ENCODE measurements at regions not wholly inside any gene's neighbourhood (a gene's known extent, or its start where the extent isn't known, plus 50 kb on each side); places are given as distances from the start of the nearest gene placed in this dataset.

GRCh38 chr5:86330736-86331135 is 287.0 kb upstream of the COX7C start:
- no peak overlapping the region for H3K4me3 ChIP-seq (ENCODE audit: insufficient read depth, low read length)
- no peak overlapping the region for H2AFZ ChIP-seq (ENCODE audit: low read length)
- H3K79me2 ChIP-seq (ENCODE audit: insufficient read depth, low read length), result no peaks in the 10 kb centered on the region
- no peak overlapping the region for H3K27ac ChIP-seq (ENCODE audit: low read depth, low read length)
- H4K20me1 ChIP-seq (ENCODE audit: insufficient read depth, low read length), result no peaks in the 10 kb centered on the region
- H3K27me3 ChIP-seq (ENCODE audit: insufficient read depth, low read length), result no peaks in the 10 kb centered on the region
- no peaks in the 10 kb centered on the region for H3K4me1 ChIP-seq (ENCODE audit: insufficient read depth, low read length)
- H3K4me2 ChIP-seq (ENCODE audit: insufficient read depth, low read length), result no peak overlapping the region
- H3K36me3 ChIP-seq (ENCODE audit: insufficient read depth, low read length), result no peaks in the 10 kb centered on the region
- no peak for TF ChIP-seq CTCF (IDR thresholded peaks at IDR 0.05; ENCODE audit: extremely low read depth, low read depth, low read length)
- H3K9me3 ChIP-seq (ENCODE audit: low read depth, low read length), result no peaks in the 10 kb centered on the region
- no peak for DNase-seq (ENCODE audit: insufficient read length, low spot score, missing footprints)

- H3K27me3 ChIP-seq (ENCODE audit: insufficient read depth, low read length), result no peaks in the 10 kb centered on the region
- H3K79me2 ChIP-seq (ENCODE audit: insufficient read depth, low read length), result no peaks in the 10 kb centered on the region
- no peaks in the 10 kb centered on the region for H3K4me1 ChIP-seq (ENCODE audit: insufficient read depth, low read length)
- H3K36me3 ChIP-seq (ENCODE audit: insufficient read depth, low read length), result no peaks in the 10 kb centered on the region
- no peak overlapping the region for H3K4me2 ChIP-seq (ENCODE audit: insufficient read depth, low read length)
- no peak for DNase-seq (ENCODE audit: insufficient read length, low spot score, missing footprints)
- no peak overlapping the region for H3K4me3 ChIP-seq (ENCODE audit: insufficient read depth, low read length)
- no peaks in the 10 kb centered on the region for H3K9me3 ChIP-seq (ENCODE audit: low read depth, low read length)
- no peak overlapping the region for H2AFZ ChIP-seq (ENCODE audit: low read length)
- no peak overlapping the region for H3K27ac ChIP-seq (ENCODE audit: low read depth, low read length)
- H4K20me1 ChIP-seq (ENCODE audit: insufficient read depth, low read length), result no peaks in the 10 kb centered on the region
- TF ChIP-seq CTCF (IDR thresholded peaks at IDR 0.05; ENCODE audit: extremely low read depth, low read depth, low read length), result no peak
Measured at GRCh38 chr5:86332851-86333250, 284.9 kb upstream of the COX7C start.

GRCh38 chr5:86337667-86338460 is 279.9 kb upstream of the COX7C start:
- no peaks in the 10 kb centered on the region for H3K9me3 ChIP-seq (ENCODE audit: low read depth, low read length)
- TF ChIP-seq CTCF (IDR thresholded peaks at IDR 0.05; ENCODE audit: extremely low read depth, low read depth, low read length), result no peak
- no peak overlapping the region for H2AFZ ChIP-seq (ENCODE audit: low read length)
- H3K27me3 ChIP-seq (ENCODE audit: insufficient read depth, low read length), result no peaks in the 10 kb centered on the region
- no peaks in the 10 kb centered on the region for H3K4me1 ChIP-seq (ENCODE audit: insufficient read depth, low read length)
- DNase-seq (ENCODE audit: insufficient read length, low spot score, missing footprints), result no peak
- no peaks in the 10 kb centered on the region for H4K20me1 ChIP-seq (ENCODE audit: insufficient read depth, low read length)
- no peaks in the 10 kb centered on the region for H3K36me3 ChIP-seq (ENCODE audit: insufficient read depth, low read length)
- no peak overlapping the region for H3K4me2 ChIP-seq (ENCODE audit: insufficient read depth, low read length)
- H3K79me2 ChIP-seq (ENCODE audit: insufficient read depth, low read length), result no peaks in the 10 kb centered on the region
- no peak overlapping the region for H3K27ac ChIP-seq (ENCODE audit: low read depth, low read length)
- no peak overlapping the region for H3K4me3 ChIP-seq (ENCODE audit: insufficient read depth, low read length)

DNA sequence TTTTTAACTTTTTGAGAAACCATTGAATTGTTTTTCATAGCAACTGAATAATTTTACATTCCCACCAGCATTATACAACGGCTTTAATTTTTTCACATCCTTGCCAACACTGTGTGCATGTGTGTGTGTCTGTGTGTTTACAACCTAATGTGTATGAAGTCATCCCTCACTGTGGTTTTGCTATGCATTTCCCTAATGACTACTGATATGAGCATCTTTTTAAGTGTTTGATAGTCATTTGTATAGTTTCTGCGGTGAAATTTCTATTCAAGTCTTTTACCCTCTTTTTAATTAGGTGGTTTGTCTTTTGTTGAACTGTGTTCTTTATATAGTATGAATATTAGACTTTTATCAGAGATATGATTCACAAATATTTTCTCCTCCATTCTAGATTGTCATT is 263.1 kb upstream of the COX7C start:
- Histone ChIP-seq H3K4me3 (ENCODE audit: insufficient read depth, low read length) (no peak overlapping the region), H3K27me3 (ENCODE audit: insufficient read depth, low read length) (no peaks in the 10 kb centered on the region), H3K4me1 (ENCODE audit: insufficient read depth, low read length) (no peaks in the 10 kb centered on the region), H3K27ac (ENCODE audit: low read depth, low read length) (no peak overlapping the region), H3K36me3 (ENCODE audit: insufficient read depth, low read length) (no peaks in the 10 kb centered on the region), H3K9me3 (ENCODE audit: low read depth, low read length) (no peaks in the 10 kb centered on the region), H3K4me2 (ENCODE audit: insufficient read depth, low read length) (no peak overlapping the region), H3K79me2 (ENCODE audit: insufficient read depth, low read length) (no peaks in the 10 kb centered on the region), H2AFZ (ENCODE audit: low read length) (no peak overlapping the region), H4K20me1 (ENCODE audit: insufficient read depth, low read length) (no peaks in the 10 kb centered on the region)
- no peak for TF ChIP-seq CTCF (IDR thresholded peaks at IDR 0.05; ENCODE audit: extremely low read depth, low read depth, low read length)
- no peak for DNase-seq (ENCODE audit: insufficient read length, low spot score, missing footprints)
